Calu3 (cell line): ENCODE measurements at regions not wholly inside any gene's neighbourhood (a gene's known extent, or its start where the extent isn't known, plus 50 kb on each side); places are given as distances from the start of the nearest gene placed in this dataset.

Experiments
- BruUV-seq: library from RNA; stranded (reverse); fragments of 400-500 nt; replicated peaks from 2 replicates; lab custom pipeline; 2021; lab: Mats Ljungman, UMichigan
- CTCF ChIA-PET: fragments of 300-600 bp; sonication (Branson Sonifier 250); formaldehyde crosslinking; loops from one replicate; lab custom pipeline; 2022; ENCODE audit warnings: antibody characterized with exemption; lab: Charles Lee
- DNase-seq: peaks from one replicate; pipeline ENCODE4 v3.0.0; 2022
- H3K27ac Mint-ChIP-seq: one replicate; pipeline ENCODE4 v1.8.0; 2022; ENCODE audit warnings: mixed read lengths; ENCODE audit not compliant: unreplicated experiment
- H3K27me3 Mint-ChIP-seq: one replicate; pipeline ENCODE4 v1.8.0; 2022; ENCODE audit warnings: mixed read lengths; ENCODE audit not compliant: unreplicated experiment
- H3K36me3 Mint-ChIP-seq: one replicate; pipeline ENCODE4 v1.8.0; 2022; ENCODE audit warnings: mild to moderate bottlenecking, moderate library complexity, mixed read lengths; ENCODE audit not compliant: insufficient read depth, unreplicated experiment
- H3K4me1 Mint-ChIP-seq: one replicate; pipeline ENCODE4 v1.8.0; 2022; ENCODE audit warnings: mild to moderate bottlenecking, low read depth, mixed read lengths; ENCODE audit not compliant: unreplicated experiment
- H3K4me3 Mint-ChIP-seq: one replicate; pipeline ENCODE4 v1.8.0; 2022; ENCODE audit warnings: mild to moderate bottlenecking, low read depth, moderate library complexity, mixed read lengths; ENCODE audit not compliant: unreplicated experiment
- H3K9me3 Mint-ChIP-seq: one replicate; pipeline ENCODE4 v1.8.0; 2022; ENCODE audit warnings: low read depth, mixed read lengths; ENCODE audit not compliant: unreplicated experiment
- CTCF ChIP-seq: fragments of 200-600 bp; IDR thresholded peaks from one replicate; pipeline ENCODE4 v1.8.0; 2022; ENCODE audit warnings: antibody characterized with exemption; ENCODE audit not compliant: unreplicated experiment
- intact Hi-C: fragments of 100-400 bp; cut with micrococcal nuclease; formaldehyde crosslinking; loops from one replicate; pipeline ENCODE4 v1.10.0; 2022; ENCODE audit not compliant: unreplicated experiment

GRCh38 chr11:57937431-57937830 lies 86.2 kb upstream of the OR9Q1 start:
- CTCF ChIA-PET, result interaction anchor here (0.6 kb wide), 1 partner anchor 1901 kb away, joined by 3 read pairs; no protein-coding TSS in a partner anchor
- intact Hi-C loops, result no loop called here
- H3K27ac Mint-ChIP-seq, result no peak overlapping the region

GRCh38 chr11:57938351-57938750 lies 85.3 kb upstream of the OR9Q1 start:
- Mint-ChIP-seq H3K27me3 (no peaks in the 10 kb centered on the region), H3K4me1 (peaks cover 16% of the 10 kb centered on the region), H3K9me3 (no peaks in the 10 kb centered on the region), H3K36me3 (no peaks in the 10 kb centered on the region), H3K27ac (no peak overlapping the region), H3K4me3 (no peak overlapping the region)
- TF ChIP-seq CTCF, result no peak
- CTCF ChIA-PET, result no interaction called here
- no TSS peak for BruUV-seq
- intact Hi-C loops, result no loop called here
- DNase-seq, result no peak

More at GRCh38 chr11:57937431-57937830, 86.2 kb upstream of the OR9Q1 start:
- no peaks in the 10 kb centered on the region for H3K9me3 Mint-ChIP-seq
- TF ChIP-seq CTCF, result no peak
- peaks cover 16% of the 10 kb centered on the region for H3K4me1 Mint-ChIP-seq
- H3K27me3 Mint-ChIP-seq, result no peaks in the 10 kb centered on the region
- no peaks in the 10 kb centered on the region for H3K36me3 Mint-ChIP-seq
- no peak overlapping the region for H3K4me3 Mint-ChIP-seq
- DNase-seq, result no peak
- BruUV-seq, result no TSS peak

GRCh38 chr11:57940044-57940756 lies 83.5 kb upstream of the OR9Q1 start:
- Mint-ChIP-seq H3K9me3 (no peaks in the 10 kb centered on the region), H3K27me3 (no peaks in the 10 kb centered on the region), H3K36me3 (no peaks in the 10 kb centered on the region), H3K4me3 (no peak overlapping the region), H3K27ac (no peak overlapping the region), H3K4me1 (peaks cover 16% of the 10 kb centered on the region)
- DNase-seq, result no peak
- TF ChIP-seq CTCF, result no peak
- BruUV-seq, result no TSS peak
- CTCF ChIA-PET, result no interaction called here
- intact Hi-C loops, result no loop called here

GRCh38 chr11:57941875-57942274 lies 81.8 kb upstream of the OR9Q1 start:
- Mint-ChIP-seq H3K9me3 (no peaks in the 10 kb centered on the region), H3K27ac (no peak overlapping the region), H3K4me1 (peaks cover 14% of the 10 kb centered on the region), H3K4me3 (no peak overlapping the region), H3K36me3 (no peaks in the 10 kb centered on the region), H3K27me3 (no peaks in the 10 kb centered on the region)
- CTCF ChIA-PET, result no interaction called here
- no TSS peak for BruUV-seq
- TF ChIP-seq CTCF, result no peak
- no peak for DNase-seq
- intact Hi-C loops, result no loop called here
